IMR-90 (cell line): ENCODE measurements at regions not wholly inside any gene's neighbourhood (a gene's known extent, or its start where the extent isn't known, plus 50 kb on each side); places are given as distances from the start of the nearest gene placed in this dataset.

Experiments used
- ATAC-seq: fragments of 200-7000 bp; cut with Tn5 transposase; 2 replicates; pipeline ENCODE4 v1.9.1; 2020; ENCODE audit warnings: low read depth, mild to moderate bottlenecking, moderate library complexity
- BruUV-seq: library from RNA; stranded (reverse); fragments of 400-500 nt; replicated peaks from 2 replicates; lab custom pipeline; 2021; lab: Mats Ljungman, UMichigan
- CTCF ChIA-PET: fragments of 300-600 bp; formaldehyde crosslinking; extraction: SDS; loops from one replicate; lab custom pipeline; 2021; ENCODE audit warnings: antibody characterized with exemption; lab: Yijun Ruan, JAX
- POLR2A ChIA-PET: fragments of 300-600 bp; sonication (Branson Sonifier 250); formaldehyde crosslinking; loops from one replicate; lab custom pipeline; 2022; ENCODE audit warnings: antibody characterized with exemption; ENCODE audit not compliant: unreplicated experiment; lab: Charles Lee
- DNase-seq: peaks from one replicate; pipeline ENCODE4 v3.0.0; 2013
- H2AFZ ChIP-seq: replicated peaks from 2 replicates; pipeline ENCODE3; 2013; ENCODE audit warnings: low read length, mild to moderate bottlenecking; ENCODE audit not compliant: poor library complexity
- H2AK5ac ChIP-seq: 2 replicates; pipeline ENCODE4 v1.6.1; 2013; ENCODE audit warnings: low read depth, low read length, inconsistent platforms
- H2AK9ac ChIP-seq: replicated peaks from 2 replicates; pipeline ENCODE3; 2013; ENCODE audit warnings: mild to moderate bottlenecking, low read depth, low read length, moderate library complexity; ENCODE audit not compliant: poor library complexity
- H2BK120ac ChIP-seq: 2 replicates; pipeline ENCODE4 v1.6.1; 2013; ENCODE audit warnings: low read depth, low read length, inconsistent platforms
- H2BK15ac ChIP-seq: 3 replicates; pipeline ENCODE4 v1.6.1; 2013; ENCODE audit warnings: low read depth, low read length, inconsistent platforms
- H2BK20ac ChIP-seq: 2 replicates; pipeline ENCODE4 v1.6.1; 2013; ENCODE audit warnings: low read depth, mild to moderate bottlenecking, inconsistent platforms, low read length, moderate library complexity
- H2BK5ac ChIP-seq: 2 replicates; pipeline ENCODE4 v1.6.1; 2013; ENCODE audit warnings: mild to moderate bottlenecking, low read depth, low read length, inconsistent platforms; ENCODE audit not compliant: poor library complexity, severe bottlenecking
- H3K14ac ChIP-seq: replicated peaks from 2 replicates; pipeline ENCODE4 v1.6.1; 2013; ENCODE audit warnings: low read depth, low read length, inconsistent platforms
- H3K18ac ChIP-seq: 2 replicates; pipeline ENCODE4 v1.6.1; 2013; ENCODE audit warnings: low read depth, low read length, control low read depth
- H3K23ac ChIP-seq: 2 replicates; pipeline ENCODE4 v1.6.1; 2013; ENCODE audit warnings: low read depth, low read length, inconsistent platforms
- H3K27ac ChIP-seq: 2 replicates; pipeline ENCODE4 v1.5.1; 2013; ENCODE audit warnings: mild to moderate bottlenecking, control low read depth, low read length; ENCODE audit not compliant: insufficient read depth
- H3K27me3 ChIP-seq: 2 replicates; pipeline ENCODE4 v1.6.1; 2013; ENCODE audit warnings: low read length; ENCODE audit not compliant: control insufficient read depth, insufficient read depth
- H3K36me3 ChIP-seq: 2 replicates; pipeline ENCODE4 v1.6.1; 2013; ENCODE audit warnings: low read length, mixed read lengths; ENCODE audit not compliant: control insufficient read depth, insufficient read depth
- H3K4ac ChIP-seq: 2 replicates; pipeline ENCODE4 v1.6.1; 2013; ENCODE audit warnings: low read depth, low read length, inconsistent platforms
- H3K4me1 ChIP-seq: 2 replicates; pipeline ENCODE4 v1.6.1; 2013; ENCODE audit warnings: low read length, mixed read lengths; ENCODE audit not compliant: control insufficient read depth, insufficient read depth
- H3K4me2 ChIP-seq: 2 replicates; pipeline ENCODE4 v1.6.1; 2013; ENCODE audit warnings: low read depth, mild to moderate bottlenecking, control low read depth, low read length, moderate library complexity
- H3K4me3 ChIP-seq: 2 replicates; pipeline ENCODE4 v1.5.1; 2013; ENCODE audit warnings: low read depth, mild to moderate bottlenecking, control low read depth, low read length, moderate library complexity; ENCODE audit not compliant: insufficient read depth
- H3K56ac ChIP-seq: 2 replicates; pipeline ENCODE4 v1.6.1; 2013; ENCODE audit warnings: low read length, inconsistent platforms; ENCODE audit not compliant: insufficient read depth; ENCODE audit errors: extremely low read depth
- H3K79me1 ChIP-seq, 2 experiments: 2 replicates each; pipeline ENCODE4 v1.6.1; 2013; ENCODE audit warnings: low read length in 2 of 2, inconsistent platforms in 1 of 2, low read depth in 1 of 2
- H3K9ac ChIP-seq: 2 replicates; pipeline ENCODE4 v1.6.1; 2013; ENCODE audit warnings: low read depth, low read length, control low read depth
- H3K9me1 ChIP-seq: 2 replicates; pipeline ENCODE4 v1.6.1; 2013; ENCODE audit warnings: low read length, inconsistent platforms; ENCODE audit not compliant: insufficient read depth
- H3K9me3 ChIP-seq: 2 replicates; pipeline ENCODE4 v1.6.1; 2013; ENCODE audit warnings: low read length; ENCODE audit not compliant: control insufficient read depth, insufficient read depth
- H4K20me1 ChIP-seq: 2 replicates; pipeline ENCODE4 v1.6.1; 2013; ENCODE audit warnings: low read length, inconsistent platforms; ENCODE audit not compliant: insufficient read depth
- H4K5ac ChIP-seq: 2 replicates; pipeline ENCODE4 v1.6.1; 2013; ENCODE audit warnings: mild to moderate bottlenecking, low read depth, low read length, control low read depth
- H4K8ac ChIP-seq, 2 experiments: 2 replicates each; pipeline ENCODE4 v1.6.1; 2013; ENCODE audit warnings: low read depth in 2 of 2, low read length in 2 of 2, control low read depth in 1 of 2, inconsistent platforms in 1 of 2
- H4K91ac ChIP-seq: 2 replicates; pipeline ENCODE4 v1.6.1; 2013; ENCODE audit warnings: low read depth, low read length, inconsistent platforms; ENCODE audit not compliant: insufficient read depth
- BHLHE40 ChIP-seq: fragments of 150-350 bp; IDR thresholded peaks from 2 replicates; pipeline ENCODE4 v1.6.1; 2016; ENCODE audit warnings: mild to moderate bottlenecking, low read depth, low read length
- ELK1 ChIP-seq: fragments of 150-350 bp; IDR thresholded peaks from 2 replicates; pipeline ENCODE4 v1.6.1; 2016; ENCODE audit warnings: low read depth, mild to moderate bottlenecking, low read length, moderate library complexity, borderline replicate concordance
- MAFK ChIP-seq: IDR thresholded peaks from 2 replicates; pipeline ENCODE4 v1.6.1; 2012; ENCODE audit warnings: low read depth, low read length, improper control_type of control experiment
- MAZ ChIP-seq: IDR thresholded peaks from 2 replicates; pipeline ENCODE4 v1.6.1; 2012; ENCODE audit warnings: low read depth, mild to moderate bottlenecking, low read length, improper control_type of control experiment, moderate library complexity, borderline replicate concordance
- POLR2A ChIP-seq: IDR thresholded peaks from 2 replicates; pipeline ENCODE4 v1.6.1; 2012; ENCODE audit warnings: mild to moderate bottlenecking, low read depth, low read length
- RFX5 ChIP-seq: IDR thresholded peaks from 2 replicates; pipeline ENCODE4 v1.8.0; 2012; ENCODE audit warnings: low read depth, mild to moderate bottlenecking, low read length, moderate library complexity
- SMC3 ChIP-seq: fragments of 150-350 bp; IDR thresholded peaks from 2 replicates; pipeline ENCODE4 v1.6.1; 2016; ENCODE audit warnings: low read depth, mild to moderate bottlenecking, antibody characterized with exemption, low read length, moderate library complexity
- USF2 ChIP-seq: fragments of 150-350 bp; IDR thresholded peaks from 2 replicates; pipeline ENCODE4 v1.6.1; 2017; ENCODE audit warnings: mild to moderate bottlenecking, antibody characterized with exemption, low read length, low read depth
- WGBS, 2 experiments: methylation state at CpG; one replicate each; pipeline versions ENCODE4 v1.1.5 to v1.1.7; 2013; ENCODE audit warnings: missing lambda C conversion rate in 2 of 2; ENCODE audit not compliant: insufficient read length in 1 of 2; ENCODE audit errors: extremely low coverage in 2 of 2; 5-methylcytosine and 5-hydroxymethylcytosine counted together
- dilution Hi-C: fragments of 300-500 bp; cut with HindIII; formaldehyde crosslinking; loops from one replicate; pipeline ENCODE4 v1.14.3; 2018; ENCODE audit warnings: low sequenced_read_pairs; ENCODE audit not compliant: unreplicated experiment
- in situ Hi-C: fragments of 300-500 bp; cut with MboI; formaldehyde crosslinking; loops from 3 replicates; pipeline ENCODE4 v1.14.3; 2019; ENCODE audit warnings: low sequenced_read_pairs, inconsistent platforms, mixed read lengths
- intact Hi-C: fragments of 100-400 bp; cut with micrococcal nuclease; formaldehyde crosslinking; loops from 2 replicates; pipeline ENCODE4 v1.10.0; 2022

- POLR2A ChIA-PET: interaction anchor here (0.6 kb wide), 1 partner anchor 71 kb away, joined by 4 read pairs; no protein-coding TSS in a partner anchor
- Histone ChIP-seq H3K79me1 (no peaks in the 10 kb centered on the region), H2BK120ac (no peak overlapping the region), H3K27me3 (peaks cover 3% of the 10 kb centered on the region; the same call in 1 of the 2 replicates), H2AK5ac (no peak overlapping the region), H3K9me3 (no peaks in the 10 kb centered on the region), H2AFZ (no peak overlapping the region), H3K27ac (no peak overlapping the region), H4K91ac (no peak overlapping the region), H3K36me3 (no peaks in the 10 kb centered on the region), H2BK20ac (no peak overlapping the region), H3K4me3 (no peak overlapping the region), H3K4me2 (no peak overlapping the region), H3K23ac (no peak overlapping the region), H2AK9ac (no peak overlapping the region), H3K18ac (no peak overlapping the region), H3K14ac (no peak overlapping the region), H3K9me1 (no peaks in the 10 kb centered on the region), H4K5ac (no peak overlapping the region), H3K9ac (no peak overlapping the region), H4K20me1 (no peaks in the 10 kb centered on the region), H3K4me1 (no peaks in the 10 kb centered on the region), H2BK5ac (no peak overlapping the region), H2BK15ac (no peak overlapping the region), H3K4ac (no peak overlapping the region), H3K56ac (no peak overlapping the region), H4K8ac (no peak overlapping the region)
- ATAC-seq (no peak), DNase-seq (no peak)
- intact Hi-C loops (loop anchor here (1.0 kb wide), 1 partner anchor 41 kb away; no protein-coding TSS in a partner anchor), in situ Hi-C loops (no loop called here), dilution Hi-C loops (no loop called here)
- CTCF ChIA-PET: no interaction called here
- TF ChIP-seq POLR2A (no peak), SMC3 (no peak), MAFK (no peak), USF2 (no peak), RFX5 (no peak), ELK1 (no peak), BHLHE40 (no peak), MAZ (no peak)
- BruUV-seq: no TSS peak
- WGBS, 2 experiments: no CpG with 5 or more reads among the region's 3 CpGs
These were observed 101.6 kb downstream of the BRMS1L start for GRCh38 chr14:35927727-35928126.
